Endothelial cell of umbilical vein (primary cell): ENCODE measurements at regions not wholly inside any gene's neighbourhood (a gene's known extent, or its start where the extent isn't known, plus 50 kb on each side); places are given as distances from the start of the nearest gene placed in this dataset.

Experiments used
- BruUV-seq: library from RNA; stranded (reverse); fragments of 400-500 nt; replicated peaks from 2 replicates; lab custom pipeline; 2021; lab: Mats Ljungman, UMichigan
- CTCF ChIA-PET: fragments of 300-600, 350-600 bp; sonication (Branson Sonifier 250); formaldehyde crosslinking; loops from one replicate; lab custom pipeline; 2021; ENCODE audit warnings: antibody characterized with exemption, inconsistent platforms; lab: Charles Lee
- POLR2A ChIA-PET: fragments of 300-600, 350-600 bp; sonication (Branson Sonifier 250); formaldehyde crosslinking; loops from one replicate; lab custom pipeline; 2021; ENCODE audit warnings: antibody characterized with exemption, inconsistent platforms; lab: Charles Lee
- DNase-seq: peaks from one replicate; pipeline ENCODE4 v3.0.0-alpha.2; 2011; ENCODE audit warnings: low read depth, low spot score
- FAIRE-seq: peaks from 2 replicates; lab custom pipeline; 2011; peaks lifted over from hg19 to GRCh38; lab: Jason Lieb, UNC
- H2AFZ ChIP-seq: 2 replicates; pipeline ENCODE4 v1.6.0; 2012; ENCODE audit warnings: low read depth, low read length, control low read depth, inconsistent platforms
- H3K27ac ChIP-seq: 2 replicates; pipeline ENCODE4 v1.5.1; 2011; ENCODE audit warnings: low read depth, mild to moderate bottlenecking, control low read depth, low read length, moderate library complexity; ENCODE audit not compliant: insufficient read depth
- H3K27me3 ChIP-seq, 2 experiments: 2 replicates each; pipeline versions ENCODE4 v1.6.0 to v1.6.1; 2011; ENCODE audit warnings: low read length in 2 of 2, mixed read lengths in 1 of 2; ENCODE audit not compliant: control insufficient read depth in 2 of 2, insufficient read depth in 2 of 2
- H3K36me3 ChIP-seq, 2 experiments: 2 replicates in 1 of 2; 3 replicates in 1 of 2; pipeline ENCODE4 v1.5.1; 2011; ENCODE audit warnings: low read length in 2 of 2, mild to moderate bottlenecking in 1 of 2, moderate library complexity in 1 of 2; ENCODE audit not compliant: control insufficient read depth in 2 of 2, insufficient read depth in 2 of 2; ENCODE audit errors: extremely low read depth in 1 of 2
- H3K4me1 ChIP-seq: 3 replicates; pipeline ENCODE4 v1.5.1; 2011; ENCODE audit warnings: mild to moderate bottlenecking, low read length; ENCODE audit not compliant: control insufficient read depth, insufficient read depth; ENCODE audit errors: extremely low read depth
- H3K4me2 ChIP-seq: 2 replicates; pipeline ENCODE4 v1.6.1; 2011; ENCODE audit warnings: low read length, control low read depth, mixed read lengths; ENCODE audit not compliant: insufficient read depth
- H3K4me3 ChIP-seq, 3 experiments: fragments of 200-600 bp in 1 of 3; sonication (generic), shearing (Covaris generic) in 1 of 3; replicated peaks in 1 of 3; 2 replicates each; pipeline ENCODE4 v1.5.1; 2011 to 2016; ENCODE audit warnings: control low read depth in 3 of 3, low read length in 3 of 3, mild to moderate bottlenecking in 2 of 3, inconsistent platforms in 1 of 3, low read depth in 1 of 3, moderate library complexity in 1 of 3; ENCODE audit not compliant: insufficient read depth in 1 of 3
- H3K79me2 ChIP-seq: 2 replicates; pipeline ENCODE4 v1.6.0; 2012; ENCODE audit warnings: low read length, inconsistent platforms; ENCODE audit not compliant: control insufficient read depth, insufficient read depth
- H3K9ac ChIP-seq: replicated peaks from 2 replicates; pipeline ENCODE3; 2011; ENCODE audit warnings: low read length, control low read depth; ENCODE audit not compliant: insufficient read depth; ENCODE audit errors: extremely low read depth
- H3K9me1 ChIP-seq: replicated peaks from 3 replicates; pipeline ENCODE4 v1.6.0; 2011; ENCODE audit warnings: mild to moderate bottlenecking, low read length; ENCODE audit not compliant: control insufficient read depth, insufficient read depth; ENCODE audit errors: extremely low read depth
- H3K9me3 ChIP-seq: replicated peaks from 2 replicates; pipeline ENCODE4 v1.5.1; 2012; ENCODE audit warnings: low read length, inconsistent platforms; ENCODE audit not compliant: control insufficient read depth, insufficient read depth
- H4K20me1 ChIP-seq: replicated peaks from 2 replicates; pipeline ENCODE3; 2011; ENCODE audit warnings: mild to moderate bottlenecking, low read length; ENCODE audit not compliant: control insufficient read depth, insufficient read depth; ENCODE audit errors: extremely low read depth
- EZH2 ChIP-seq: IDR thresholded peaks from 2 replicates; pipeline ENCODE4 v1.6.1; 2012; ENCODE audit warnings: borderline replicate concordance, low read depth, mild to moderate bottlenecking, moderate library complexity, low read length, inconsistent platforms; ENCODE audit not compliant: severe bottlenecking
- FOS ChIP-seq: IDR thresholded peaks from 2 replicates; pipeline ENCODE4 v1.6.1; 2011; ENCODE audit warnings: mild to moderate bottlenecking, low read length, moderate library complexity, borderline replicate concordance; ENCODE audit not compliant: insufficient read depth
- GATA2 ChIP-seq: IDR thresholded peaks from 2 replicates; pipeline ENCODE4 v1.7.0; 2011; ENCODE audit warnings: low read depth, mild to moderate bottlenecking, moderate library complexity, mixed read lengths, low read length; ENCODE audit not compliant: insufficient read length, insufficient read depth
- JUN ChIP-seq: IDR thresholded peaks from 2 replicates; pipeline ENCODE4 v1.6.1; 2011; ENCODE audit warnings: borderline replicate concordance, low read depth; ENCODE audit not compliant: insufficient read length, insufficient read depth
- MYC ChIP-seq: IDR thresholded peaks from one replicate; pipeline ENCODE4 v1.6.1; 2011; ENCODE audit warnings: mild to moderate bottlenecking, low read depth, low read length
- POLR2A ChIP-seq: IDR thresholded peaks from 2 replicates; pipeline ENCODE4 v1.6.1; 2012; ENCODE audit warnings: low read depth, mild to moderate bottlenecking, control low read depth, low read length
- POLR2AphosphoS5 ChIP-seq: IDR thresholded peaks from 2 replicates; pipeline ENCODE4 v1.6.1; 2012; ENCODE audit warnings: low read depth, mild to moderate bottlenecking, control low read depth, low read length, moderate library complexity; ENCODE audit not compliant: insufficient read depth
- dilution Hi-C: fragments of 300-500 bp; cut with MboI; formaldehyde crosslinking; loops from one replicate; pipeline ENCODE4 v1.15.0; 2019; ENCODE audit warnings: low sequenced_read_pairs; ENCODE audit not compliant: extremely low pct_ligation_motif_present
- intact Hi-C: fragments of 100-400 bp; cut with micrococcal nuclease; formaldehyde crosslinking; loops from one replicate; pipeline ENCODE4 v1.10.0; 2022
- TF ChIP-seq, protein P1 (sequence below): IDR thresholded peaks from 2 replicates; pipeline ENCODE4 v1.6.1; 2011; ENCODE audit not compliant: insufficient read depth, insufficient read length
- TF ChIP-seq, protein P2 (sequence below), 2 donors: IDR thresholded peaks; 1 replicate in 1 of 2; 2 replicates in 1 of 2; pipeline ENCODE4 v1.5.1; 2011; ENCODE audit warnings: low read length in 2 of 2, mild to moderate bottlenecking in 2 of 2, moderate library complexity in 2 of 2, control low read depth in 1 of 2, inconsistent platforms in 1 of 2, low read depth in 1 of 2; ENCODE audit not compliant: insufficient read depth in 1 of 2; ENCODE audit errors: extremely low read depth in 1 of 2

DNA sequence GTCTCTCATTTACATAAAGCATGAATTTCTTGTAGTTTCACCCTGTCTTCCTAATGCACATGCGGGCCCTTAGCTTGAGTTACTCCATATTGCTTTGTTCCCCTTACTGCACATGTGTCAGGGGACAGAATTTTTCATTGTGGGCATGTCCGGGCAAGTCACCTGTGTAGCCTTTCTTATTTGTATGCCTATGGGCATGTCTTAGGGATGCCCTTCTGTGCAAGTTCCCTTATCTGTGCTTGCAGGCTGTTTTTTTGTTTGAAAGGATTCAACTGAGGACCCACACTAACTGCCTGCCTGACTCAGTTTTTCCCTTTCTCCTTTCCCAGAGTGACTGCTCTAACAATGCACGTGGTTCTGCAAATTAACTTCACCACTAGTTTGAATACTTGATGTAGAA lies 161.7 kb downstream of the YTHDC2 start:
- TF ChIP-seq EZH2 (no peak), MYC (no peak), POLR2AphosphoS5 (no peak), FOS (no peak), POLR2A (no peak), JUN (no peak), GATA2 (no peak)
- TF ChIP-seq, protein P1, sequence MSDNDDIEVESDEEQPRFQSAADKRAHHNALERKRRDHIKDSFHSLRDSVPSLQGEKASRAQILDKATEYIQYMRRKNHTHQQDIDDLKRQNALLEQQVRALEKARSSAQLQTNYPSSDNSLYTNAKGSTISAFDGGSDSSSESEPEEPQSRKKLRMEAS, result no peak
- TF ChIP-seq, protein P2, sequence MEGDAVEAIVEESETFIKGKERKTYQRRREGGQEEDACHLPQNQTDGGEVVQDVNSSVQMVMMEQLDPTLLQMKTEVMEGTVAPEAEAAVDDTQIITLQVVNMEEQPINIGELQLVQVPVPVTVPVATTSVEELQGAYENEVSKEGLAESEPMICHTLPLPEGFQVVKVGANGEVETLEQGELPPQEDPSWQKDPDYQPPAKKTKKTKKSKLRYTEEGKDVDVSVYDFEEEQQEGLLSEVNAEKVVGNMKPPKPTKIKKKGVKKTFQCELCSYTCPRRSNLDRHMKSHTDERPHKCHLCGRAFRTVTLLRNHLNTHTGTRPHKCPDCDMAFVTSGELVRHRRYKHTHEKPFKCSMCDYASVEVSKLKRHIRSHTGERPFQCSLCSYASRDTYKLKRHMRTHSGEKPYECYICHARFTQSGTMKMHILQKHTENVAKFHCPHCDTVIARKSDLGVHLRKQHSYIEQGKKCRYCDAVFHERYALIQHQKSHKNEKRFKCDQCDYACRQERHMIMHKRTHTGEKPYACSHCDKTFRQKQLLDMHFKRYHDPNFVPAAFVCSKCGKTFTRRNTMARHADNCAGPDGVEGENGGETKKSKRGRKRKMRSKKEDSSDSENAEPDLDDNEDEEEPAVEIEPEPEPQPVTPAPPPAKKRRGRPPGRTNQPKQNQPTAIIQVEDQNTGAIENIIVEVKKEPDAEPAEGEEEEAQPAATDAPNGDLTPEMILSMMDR (IDR thresholded peaks at IDR 0.05; ENCODE audit: extremely low read depth in 1 of 2, insufficient read depth in 1 of 2, low read depth in 1 of 2, low read length in 2 of 2), result no peak
- no peak overlapping the region for H3K9ac ChIP-seq
- FAIRE-seq (no peak), DNase-seq (no peak)
- no peaks in the 10 kb centered on the region for H3K36me3 ChIP-seq
- BruUV-seq, result no TSS peak
- no peaks in the 10 kb centered on the region for H3K4me1 ChIP-seq
- H4K20me1 ChIP-seq, result no peaks in the 10 kb centered on the region
- no peaks in the 10 kb centered on the region for H3K9me1 ChIP-seq
- CTCF ChIA-PET, result interaction anchor here (1.4 to 2.1 kb wide), 2 partner anchors 13 to 63 kb away, joined by 4 to 6 read pairs; no protein-coding TSS in a partner anchor
- no peak overlapping the region for H3K27ac ChIP-seq
- H3K9me3 ChIP-seq, result no peaks in the 10 kb centered on the region
- H3K79me2 ChIP-seq, result no peaks in the 10 kb centered on the region
- H2AFZ ChIP-seq, result peak overlapping the region; percentile 62
- peaks cover 0 to 7% of the 10 kb centered on the region in 2 experiments for H3K27me3 ChIP-seq
- no peak overlapping the region for H3K4me3 ChIP-seq
- dilution Hi-C loops (no loop called here), intact Hi-C loops (loop anchor here (5.0 kb wide), 1 partner anchor 132 kb away; no protein-coding TSS in a partner anchor)
- POLR2A ChIA-PET, result no interaction called here
- no peak overlapping the region for H3K4me2 ChIP-seq
